Neuronal stem cell (in vitro differentiated cells): ENCODE measurements at regions not wholly inside any gene's neighbourhood (a gene's known extent, or its start where the extent isn't known, plus 50 kb on each side); places are given as distances from the start of the nearest gene placed in this dataset.

Experiments used
- DNase-seq: peaks from one replicate; pipeline ENCODE4 v3.0.0-alpha.2; 2013; ENCODE audit warnings: low spot score
- H2AFZ ChIP-seq: one replicate; pipeline ENCODE4 v1.6.1; 2013; ENCODE audit warnings: mild to moderate bottlenecking, low read length, inconsistent platforms
- H2AK5ac ChIP-seq: 2 replicates; pipeline ENCODE4 v1.6.1; 2013; ENCODE audit warnings: low read depth, mild to moderate bottlenecking, inconsistent platforms, low read length, moderate library complexity, mixed read lengths
- H2BK120ac ChIP-seq: 2 replicates; pipeline ENCODE4 v1.6.1; 2013; ENCODE audit warnings: low read depth, mild to moderate bottlenecking, inconsistent platforms, low read length, moderate library complexity, mixed read lengths
- H2BK12ac ChIP-seq: one replicate; pipeline ENCODE4 v1.6.1; 2013; ENCODE audit warnings: low read length, inconsistent platforms
- H2BK15ac ChIP-seq: 2 replicates; pipeline ENCODE4 v1.6.1; 2013; ENCODE audit warnings: mild to moderate bottlenecking, low read length, inconsistent platforms, mixed read lengths
- H2BK5ac ChIP-seq: one replicate; pipeline ENCODE4 v1.6.1; 2013; ENCODE audit warnings: inconsistent platforms, mild to moderate bottlenecking, low read length, moderate library complexity
- H3K14ac ChIP-seq: one replicate; pipeline ENCODE4 v1.6.1; 2013; ENCODE audit warnings: low read length, inconsistent platforms
- H3K18ac ChIP-seq: 2 replicates; pipeline ENCODE4 v1.6.1; 2013; ENCODE audit warnings: low read length, inconsistent platforms
- H3K23ac ChIP-seq: 2 replicates; pipeline ENCODE4 v1.6.1; 2013; ENCODE audit warnings: low read depth, mild to moderate bottlenecking, mixed read lengths, low read length, inconsistent platforms; ENCODE audit not compliant: poor library complexity
- H3K27ac ChIP-seq: replicated peaks from 3 replicates; pipeline ENCODE4 v1.5.1; 2013; ENCODE audit warnings: low read length, inconsistent platforms
- H3K27me3 ChIP-seq, 3 experiments: 2 replicates each; pipeline ENCODE4 v1.6.1; 2013; ENCODE audit warnings: low read length in 3 of 3, mild to moderate bottlenecking in 2 of 3, inconsistent platforms in 1 of 3, low read depth in 1 of 3, mixed read lengths in 1 of 3, moderate library complexity in 1 of 3; ENCODE audit not compliant: control insufficient read depth in 3 of 3, insufficient read depth in 3 of 3
- H3K36me3 ChIP-seq, 2 donors: replicated peaks in 1 of 2; 2 replicates each; pipeline ENCODE4 v1.6.1; 2013; ENCODE audit warnings: low read length in 2 of 2; ENCODE audit not compliant: control insufficient read depth in 2 of 2, insufficient read depth in 2 of 2
- H3K4ac ChIP-seq: 2 replicates; pipeline ENCODE4 v1.6.1; 2013; ENCODE audit warnings: inconsistent platforms, mild to moderate bottlenecking, low read length, moderate library complexity
- H3K4me1 ChIP-seq, 2 donors: 1 replicate in 1 of 2; 2 replicates in 1 of 2; pipeline ENCODE4 v1.6.1; 2013; ENCODE audit warnings: low read length in 2 of 2, low read depth in 1 of 2; ENCODE audit not compliant: control insufficient read depth in 2 of 2, insufficient read depth in 1 of 2
- H3K4me2 ChIP-seq: one replicate; pipeline ENCODE4 v1.6.1; 2013; ENCODE audit warnings: mild to moderate bottlenecking, low read length, inconsistent platforms; ENCODE audit not compliant: insufficient read depth, poor library complexity, severe bottlenecking
- H3K4me3 ChIP-seq, 2 donors: 2 replicates each; pipeline ENCODE4 v1.5.1; 2013; ENCODE audit warnings: low read length in 2 of 2, mild to moderate bottlenecking in 2 of 2, inconsistent platforms in 1 of 2, moderate library complexity in 1 of 2
- H3K79me1 ChIP-seq: one replicate; pipeline ENCODE4 v1.6.1; 2013; ENCODE audit warnings: low read depth, mild to moderate bottlenecking, inconsistent platforms, low read length, moderate library complexity
- H3K9ac ChIP-seq: one replicate; pipeline ENCODE4 v1.6.1; 2013; ENCODE audit warnings: mild to moderate bottlenecking, low read depth, low read length, inconsistent platforms; ENCODE audit not compliant: poor library complexity
- H3K9me3 ChIP-seq, 2 donors: replicated peaks in 1 of 2; 2 replicates each; pipeline versions ENCODE3 to v1.6.1; 2013; ENCODE audit warnings: low read length in 2 of 2, mild to moderate bottlenecking in 2 of 2, inconsistent platforms in 1 of 2, low read depth in 1 of 2, mixed read lengths in 1 of 2, moderate library complexity in 1 of 2; ENCODE audit not compliant: control insufficient read depth in 2 of 2, insufficient read depth in 1 of 2
- H4K8ac ChIP-seq: one replicate; pipeline ENCODE4 v1.6.1; 2013; ENCODE audit warnings: low read depth, mild to moderate bottlenecking, inconsistent platforms, low read length, moderate library complexity
- H4K91ac ChIP-seq: one replicate; pipeline ENCODE4 v1.6.1; 2013; ENCODE audit warnings: low read length, low read depth, mild to moderate bottlenecking, inconsistent platforms; ENCODE audit not compliant: poor library complexity
- WGBS, 2 donors: extraction: QIAGEN DNeasy Blood & Tissue Kit; methylation state at CpG; one replicate each; pipeline ENCODE4 v1.1.7; 2013; ENCODE audit warnings: missing lambda C conversion rate in 2 of 2, mixed read lengths in 1 of 2; ENCODE audit not compliant: insufficient read length in 2 of 2, insufficient replicate concordance in 1 of 2; ENCODE audit errors: extremely low coverage in 2 of 2; 5-methylcytosine and 5-hydroxymethylcytosine counted together

GRCh38 chr20:52259295-52259694, 67.7 kb upstream of the ZFP64 start:
- Histone ChIP-seq H4K8ac (no peak overlapping the region), H3K4me2 (no peak overlapping the region), H2BK5ac (no peak overlapping the region), H2AK5ac (no peak overlapping the region), H3K18ac (no peak overlapping the region), H3K36me3 (no peaks in the 10 kb centered on the region), H3K27ac (no peak overlapping the region), H2BK12ac (no peak overlapping the region), H2BK120ac (no peak overlapping the region), H3K9me3 (no peaks in the 10 kb centered on the region), H2AFZ (no peak overlapping the region), H3K4ac (no peak overlapping the region), H3K9ac (no peak overlapping the region), H3K14ac (no peak overlapping the region), H3K79me1 (no peaks in the 10 kb centered on the region), H4K91ac (no peak overlapping the region), H2BK15ac (no peak overlapping the region), H3K27me3 (peaks cover 0 to 6% (median 0%) of the 10 kb centered on the region in 3 experiments), H3K4me1 (no peaks in the 10 kb centered on the region), H3K4me3 (no peak overlapping the region), H3K23ac (no peak overlapping the region)
- WGBS, 2 donors = no CpG with 5 or more reads among the region's 2 CpGs
- DNase-seq = no peak

- Histone ChIP-seq H4K91ac (no peak overlapping the region), H4K8ac (no peak overlapping the region)
- WGBS, 2 donors = no CpG with 5 or more reads among the region's 7 CpGs
Measured at GRCh38 chr20:52256454-52256853, 64.9 kb upstream of the ZFP64 start.

GRCh38 chr20:52252664-52253063, 61.1 kb upstream of the ZFP64 start:
- Histone ChIP-seq H2BK15ac (no peak overlapping the region), H2BK12ac (no peak overlapping the region), H3K4me3 (no peak overlapping the region), H3K23ac (no peak overlapping the region), H3K27me3 (peaks cover 0 to 19% (median 0%) of the 10 kb centered on the region in 3 experiments), H4K91ac (no peak overlapping the region), H3K18ac (no peak overlapping the region), H3K14ac (no peak overlapping the region), H3K9ac (no peak overlapping the region), H3K9me3 (no peaks in the 10 kb centered on the region), H4K8ac (no peak overlapping the region), H3K79me1 (no peaks in the 10 kb centered on the region), H2AFZ (no peak overlapping the region), H2BK5ac (no peak overlapping the region), H2BK120ac (no peak overlapping the region), H3K27ac (no peak overlapping the region), H3K4me1 (no peaks in the 10 kb centered on the region), H3K4ac (no peak overlapping the region), H3K4me2 (no peak overlapping the region), H3K36me3 (no peaks in the 10 kb centered on the region), H2AK5ac (no peak overlapping the region)
- WGBS, 2 donors = no CpG with 5 or more reads among the region's 5 CpGs
- no peak for DNase-seq

More at GRCh38 chr20:52256454-52256853, 64.9 kb upstream of the ZFP64 start:
- H3K4ac ChIP-seq = no peak overlapping the region
- H2AK5ac ChIP-seq = no peak overlapping the region
- H3K4me2 ChIP-seq = no peak overlapping the region
- no peak overlapping the region for H2AFZ ChIP-seq
- H3K27me3 ChIP-seq = peaks cover 0 to 16% (median 0%) of the 10 kb centered on the region in 3 experiments
- no peak overlapping the region for H3K23ac ChIP-seq
- H3K4me3 ChIP-seq = no peak overlapping the region
- no peaks in the 10 kb centered on the region for H3K9me3 ChIP-seq
- H2BK120ac ChIP-seq = no peak overlapping the region
- no peaks in the 10 kb centered on the region for H3K36me3 ChIP-seq
- DNase-seq = no peak
- no peak overlapping the region for H3K14ac ChIP-seq
- no peak overlapping the region for H2BK12ac ChIP-seq
- no peak overlapping the region for H3K27ac ChIP-seq
- H3K79me1 ChIP-seq = no peaks in the 10 kb centered on the region
- no peak overlapping the region for H2BK15ac ChIP-seq
- no peak overlapping the region for H3K18ac ChIP-seq
- H3K9ac ChIP-seq = no peak overlapping the region
- H3K4me1 ChIP-seq = no peaks in the 10 kb centered on the region
- no peak overlapping the region for H2BK5ac ChIP-seq

DNA sequence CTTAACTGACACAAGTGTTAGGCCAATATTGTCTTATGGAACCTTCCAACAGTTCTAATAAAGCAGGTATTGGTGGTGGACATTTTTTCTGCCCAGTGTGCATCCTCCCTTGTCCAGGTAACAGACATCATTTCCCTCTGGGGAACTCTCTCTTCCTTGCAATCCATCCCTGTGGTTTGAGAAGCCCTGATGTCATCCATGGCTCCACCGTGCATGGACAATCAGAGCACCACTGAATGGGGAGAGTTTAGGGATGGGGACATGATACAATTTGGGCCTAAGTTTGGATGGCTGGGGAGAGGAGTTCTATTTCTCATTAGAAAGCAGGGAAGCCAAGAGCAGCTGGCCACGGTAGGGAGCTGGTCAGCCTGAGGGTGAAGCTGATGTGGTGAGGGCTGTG, 60.2 kb upstream of the ZFP64 start:
- Histone ChIP-seq H2AFZ (no peak overlapping the region), H3K4me1 (no peaks in the 10 kb centered on the region), H3K9ac (no peak overlapping the region), H3K18ac (no peak overlapping the region), H3K27me3 (peaks cover 0 to 19% (median 0%) of the 10 kb centered on the region in 3 experiments), H2BK15ac (no peak overlapping the region), H3K36me3 (no peaks in the 10 kb centered on the region), H2BK5ac (no peak overlapping the region), H3K79me1 (no peaks in the 10 kb centered on the region), H4K91ac (no peak overlapping the region), H3K4me2 (no peak overlapping the region), H3K27ac (no peak overlapping the region), H3K4ac (no peak overlapping the region), H3K14ac (no peak overlapping the region), H3K9me3 (peaks cover 0 to 2% of the 10 kb centered on the region in 2 donors), H2AK5ac (no peak overlapping the region), H2BK120ac (no peak overlapping the region), H3K23ac (no peak overlapping the region), H3K4me3 (no peak overlapping the region), H4K8ac (no peak overlapping the region), H2BK12ac (no peak overlapping the region)
- DNase-seq = no peak
- no CpG with 5 or more reads among the region's 2 CpGs for WGBS, 2 donors
